H1 (cell line): ENCODE measurements at regions not wholly inside any gene's neighbourhood (a gene's known extent, or its start where the extent isn't known, plus 50 kb on each side); places are given as distances from the start of the nearest gene placed in this dataset.

Experiments
- CTCF ChIA-PET: fragments of 300-600 bp; sonication (Branson Sonifier 250); formaldehyde crosslinking; loops from one replicate; lab custom pipeline; 2021; ENCODE audit not compliant: partially characterized antibody; lab: Charles Lee
- POLR2A ChIA-PET: fragments of 300-600 bp; sonication (Branson Sonifier 250); formaldehyde crosslinking; loops from one replicate; lab custom pipeline; 2021; ENCODE audit warnings: inconsistent platforms; ENCODE audit not compliant: partially characterized antibody; lab: Charles Lee
- DNase-seq, 2 experiments: peaks; one replicate each; pipeline versions ENCODE4 v3.0.0 to v3.0.0-alpha.2; 2010 to 2022; ENCODE audit warnings: low spot score in 2 of 2, low read depth in 1 of 2, mixed read lengths in 1 of 2
- FAIRE-seq: peaks from 2 replicates; lab custom pipeline; 2011; peaks lifted over from hg19 to GRCh38; lab: Jason Lieb, UNC
- H2AFZ ChIP-seq: 2 replicates; pipeline ENCODE4 v1.8.1; 2012; ENCODE audit warnings: low read length, inconsistent platforms
- H2AK5ac ChIP-seq: 2 replicates; pipeline ENCODE4 v1.6.1; 2013; ENCODE audit warnings: low read depth, low read length
- H2BK120ac ChIP-seq: replicated peaks from 2 replicates; pipeline ENCODE3; 2013; ENCODE audit warnings: low read depth, low read length, inconsistent platforms
- H2BK12ac ChIP-seq: 2 replicates; pipeline ENCODE4 v1.6.1; 2013; ENCODE audit warnings: low read depth, low read length
- H2BK15ac ChIP-seq: 2 replicates; pipeline ENCODE4 v1.6.1; 2013; ENCODE audit warnings: low read length
- H2BK20ac ChIP-seq: 2 replicates; pipeline ENCODE4 v1.6.1; 2013; ENCODE audit warnings: low read length
- H2BK5ac ChIP-seq: 2 replicates; pipeline ENCODE4 v1.6.1; 2013; ENCODE audit warnings: low read depth, low read length
- H3K14ac ChIP-seq: 2 replicates; pipeline ENCODE4 v1.6.1; 2013; ENCODE audit warnings: inconsistent platforms; ENCODE audit not compliant: insufficient read length
- H3K18ac ChIP-seq: 2 replicates; pipeline ENCODE4 v1.6.1; 2013; ENCODE audit warnings: low read length; ENCODE audit errors: extremely low read depth
- H3K23ac ChIP-seq: 2 replicates; pipeline ENCODE4 v1.6.1; 2013; ENCODE audit warnings: inconsistent platforms; ENCODE audit not compliant: insufficient read length
- H3K23me2 ChIP-seq: 2 replicates; pipeline ENCODE4 v1.6.1; 2013; ENCODE audit warnings: low read depth, low read length
- H3K27ac ChIP-seq: 2 replicates; pipeline ENCODE4 v1.6.1; 2011; ENCODE audit warnings: low read depth, low read length, inconsistent platforms
- H3K27me3 ChIP-seq, 4 experiments: replicated peaks in 1 of 4; 1 replicate in 1 of 4; 2 replicates in 3 of 4; pipeline versions ENCODE4 v1.6.1 to v1.8.1; 2011 to 2013; ENCODE audit warnings: low read length in 3 of 4, mild to moderate bottlenecking in 3 of 4, inconsistent platforms in 2 of 4, mixed read lengths in 2 of 4, moderate library complexity in 1 of 4; ENCODE audit not compliant: control insufficient read depth in 3 of 4, insufficient read depth in 3 of 4; ENCODE audit errors: extremely low read depth in 1 of 4
- H3K36me3 ChIP-seq, 4 experiments: 2 replicates each; pipeline versions ENCODE4 v1.6.1 to v1.8.1; 2011 to 2013; ENCODE audit warnings: mild to moderate bottlenecking in 4 of 4, low read length in 3 of 4, moderate library complexity in 2 of 4, control low read depth in 1 of 4, inconsistent platforms in 1 of 4; ENCODE audit not compliant: insufficient read depth in 4 of 4, control insufficient read depth in 2 of 4
- H3K4ac ChIP-seq: replicated peaks from 2 replicates; pipeline ENCODE3; 2013; ENCODE audit warnings: low read length, low read depth, mixed read lengths, inconsistent platforms; ENCODE audit not compliant: insufficient read length
- H3K4me1 ChIP-seq, 4 experiments: replicated peaks in 1 of 4; 1 replicate in 1 of 4; 2 replicates in 3 of 4; pipeline versions ENCODE4 v1.6.1 to v1.8.1; 2011 to 2013; ENCODE audit warnings: low read length in 3 of 4, inconsistent platforms in 2 of 4, mixed read lengths in 1 of 4; ENCODE audit not compliant: insufficient read depth in 4 of 4, control insufficient read depth in 3 of 4
- H3K4me2 ChIP-seq, 2 experiments: 2 replicates each; pipeline versions ENCODE4 v1.6.1 to v1.8.1; 2011 to 2013; ENCODE audit warnings: low read depth in 2 of 2, low read length in 2 of 2, control low read depth in 1 of 2, inconsistent platforms in 1 of 2, mild to moderate bottlenecking in 1 of 2; ENCODE audit not compliant: insufficient read depth in 1 of 2
- H3K4me3 ChIP-seq, 4 experiments: fragments of 200-600, 300-600 bp in 1 of 4; sonication (generic), shearing (Covaris generic), sonication (Bioruptor Twin) in 1 of 4; 2 replicates each; pipeline versions ENCODE4 v1.5.1 to v1.8.1; 2011 to 2016; ENCODE audit warnings: low read length in 4 of 4, low read depth in 3 of 4, control low read depth in 2 of 4, inconsistent platforms in 2 of 4, mild to moderate bottlenecking in 2 of 4, mixed read lengths in 1 of 4, moderate library complexity in 1 of 4; ENCODE audit not compliant: insufficient read depth in 2 of 4; ENCODE audit errors: extremely low read depth in 1 of 4
- H3K56ac ChIP-seq: replicated peaks from 2 replicates; pipeline ENCODE3; 2013; ENCODE audit warnings: low read depth, mild to moderate bottlenecking, mixed read lengths, low read length, inconsistent platforms; ENCODE audit not compliant: insufficient read length
- H3K79me1 ChIP-seq: 2 replicates; pipeline ENCODE4 v1.6.1; 2013; ENCODE audit warnings: low read depth, low read length, control low read depth
- H3K79me2 ChIP-seq, 2 experiments: 2 replicates each; pipeline versions ENCODE4 v1.6.1 to v1.8.1; 2012 to 2013; ENCODE audit warnings: low read length in 2 of 2, mild to moderate bottlenecking in 2 of 2, inconsistent platforms in 1 of 2; ENCODE audit not compliant: insufficient read depth in 2 of 2, control insufficient read depth in 1 of 2
- H3K9ac ChIP-seq, 4 experiments: replicated peaks in 1 of 4; 1 replicate in 1 of 4; 2 replicates in 3 of 4; pipeline versions ENCODE4 v1.6.1 to v1.8.1; 2011 to 2013; ENCODE audit warnings: low read depth in 3 of 4, low read length in 3 of 4, control low read depth in 2 of 4, mild to moderate bottlenecking in 2 of 4, moderate library complexity in 2 of 4, inconsistent platforms in 1 of 4; ENCODE audit errors: extremely low read depth in 1 of 4
- H3K9me3 ChIP-seq, 2 experiments: 2 replicates each; pipeline versions ENCODE4 v1.6.1 to v1.8.1; 2012 to 2013; ENCODE audit warnings: mild to moderate bottlenecking in 2 of 2, moderate library complexity in 2 of 2, control low read depth in 1 of 2, inconsistent platforms in 1 of 2, low read depth in 1 of 2, low read length in 1 of 2, mixed read lengths in 1 of 2; ENCODE audit not compliant: insufficient read depth in 2 of 2
- H4K20me1 ChIP-seq, 2 experiments: replicated peaks in 1 of 2; 2 replicates each; pipeline versions ENCODE3 to v1.8.1; 2011 to 2013; ENCODE audit warnings: inconsistent platforms in 2 of 2, low read length in 2 of 2, mild to moderate bottlenecking in 1 of 2; ENCODE audit not compliant: insufficient read depth in 2 of 2, control insufficient read depth in 1 of 2
- H4K5ac ChIP-seq: 2 replicates; pipeline ENCODE4 v1.6.1; 2013; ENCODE audit warnings: low read length, low read depth, mixed read lengths, inconsistent platforms; ENCODE audit not compliant: insufficient read length
- H4K8ac ChIP-seq: 2 replicates; pipeline ENCODE4 v1.8.0; 2013; ENCODE audit warnings: mild to moderate bottlenecking, moderate library complexity, low read length, inconsistent platforms; ENCODE audit not compliant: insufficient read depth; ENCODE audit errors: extremely low read depth
- H4K91ac ChIP-seq: replicated peaks from 2 replicates; pipeline ENCODE3; 2013; ENCODE audit warnings: low read length, mixed read lengths, inconsistent platforms; ENCODE audit not compliant: insufficient read length
- ASH2L ChIP-seq: fragments of 200-600, 300-600 bp; sonication (generic); IDR thresholded peaks from one replicate; pipeline ENCODE4 v1.7.1; 2017; ENCODE audit warnings: low read length
- CBX5 ChIP-seq: fragments of 300-800, 300-1000 bp; sonication (generic); IDR thresholded peaks from 2 replicates; pipeline ENCODE4 v1.7.1; 2016; ENCODE audit warnings: antibody characterized with exemption, low read length, low read depth
- CHD2 ChIP-seq: IDR thresholded peaks from 2 replicates; pipeline ENCODE4 v1.6.1; 2012; ENCODE audit warnings: low read length, improper control_type of control experiment
- CREB1 ChIP-seq: IDR thresholded peaks from 2 replicates; pipeline ENCODE4 v1.6.1; 2012; ENCODE audit warnings: inconsistent platforms
- GABPA ChIP-seq: IDR thresholded peaks from 2 replicates; pipeline ENCODE4 v1.6.1; 2011; ENCODE audit warnings: mild to moderate bottlenecking, low read length, moderate library complexity, borderline replicate concordance; ENCODE audit not compliant: insufficient read depth
- HDAC6 ChIP-seq: IDR thresholded peaks from one replicate; pipeline ENCODE4 v1.7.1; 2012; ENCODE audit warnings: low read depth, mild to moderate bottlenecking, inconsistent platforms, low read length, moderate library complexity
- MAFK ChIP-seq: IDR thresholded peaks from 2 replicates; pipeline ENCODE4 v1.6.1; 2012; ENCODE audit warnings: low read depth, mild to moderate bottlenecking, improper control_type of control experiment, low read length
- NRF1 ChIP-seq: IDR thresholded peaks from 2 replicates; pipeline ENCODE4 v1.6.1; 2011; ENCODE audit warnings: mild to moderate bottlenecking, low read depth, low read length, improper control_type of control experiment
- POU5F1 ChIP-seq: IDR thresholded peaks from 2 replicates; pipeline ENCODE4 v1.6.1; 2011; ENCODE audit warnings: low read depth, mild to moderate bottlenecking, low read length, moderate library complexity
- RAD21 ChIP-seq, 2 experiments: IDR thresholded peaks in 1 of 2; conservative IDR thresholded peaks in 1 of 2; 2 replicates each; pipeline ENCODE4 v1.6.1; 2011; ENCODE audit warnings: low read depth in 2 of 2, low read length in 2 of 2, improper control_type of control experiment in 1 of 2, inconsistent platforms in 1 of 2, mild to moderate bottlenecking in 1 of 2, moderate library complexity in 1 of 2
- SIX5 ChIP-seq: IDR thresholded peaks from 2 replicates; pipeline ENCODE4 v1.6.1; 2011; ENCODE audit warnings: mild to moderate bottlenecking, low read depth, low read length
- SRF ChIP-seq: IDR thresholded peaks from 2 replicates; pipeline ENCODE4 v1.6.1; 2011; ENCODE audit warnings: mild to moderate bottlenecking, low read depth, low read length, moderate library complexity
- TCF12 ChIP-seq: IDR thresholded peaks from 2 replicates; pipeline ENCODE4 v1.6.1; 2011; ENCODE audit warnings: low read depth, mild to moderate bottlenecking, low read length
- WGBS, 2 experiments: shearing (Covaris generic) in 1 of 2; methylation state at CpG; one replicate each; pipeline versions ENCODE4 v1.1.6 to v1.1.7; 2013 to 2015; ENCODE audit warnings: low lambda C conversion rate in 2 of 2, mixed read lengths in 2 of 2, inconsistent platforms in 1 of 2, low coverage in 1 of 2, missing lambda C conversion rate in 1 of 2; ENCODE audit not compliant: insufficient replicate concordance in 2 of 2, insufficient coverage in 1 of 2, insufficient read length in 1 of 2; ENCODE audit errors: extremely low coverage in 1 of 2, missing lambda C conversion rate in 1 of 2; 5-methylcytosine and 5-hydroxymethylcytosine counted together
- TF ChIP-seq, protein P1 (sequence below): IDR thresholded peaks from 2 replicates; pipeline ENCODE4 v1.6.1; 2011; ENCODE audit warnings: low read depth, mild to moderate bottlenecking, low read length; ENCODE audit not compliant: insufficient read depth

DNA sequence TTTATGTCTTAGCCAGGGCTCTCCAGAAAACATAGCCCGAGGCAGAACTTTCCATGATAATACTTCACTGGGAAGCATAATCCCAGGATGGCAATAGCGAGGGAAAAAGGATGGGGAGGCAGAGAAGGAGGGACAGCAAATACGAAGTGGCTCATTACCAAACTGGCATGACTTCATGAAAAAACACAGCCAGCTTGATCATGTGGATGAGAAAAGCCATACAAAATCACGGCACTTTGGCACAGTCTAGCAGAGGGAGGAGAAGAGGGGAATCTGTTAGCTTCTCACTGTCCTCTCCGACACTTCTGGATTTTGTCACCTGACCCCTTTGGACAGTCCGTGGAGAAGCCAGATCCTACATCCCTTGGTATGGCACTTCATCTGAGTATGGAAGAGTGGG is 212.5 kb upstream of the GRIK2 start:
- Histone ChIP-seq H3K23me2 (no peaks in the 10 kb centered on the region), H2BK20ac (no peak overlapping the region), H3K9me3 (no peaks in the 10 kb centered on the region), H3K27me3 (no peaks in the 10 kb centered on the region), H4K5ac (no peak overlapping the region), H3K27ac (no peak overlapping the region), H3K4me2 (no peak overlapping the region), H3K4me3 (no peak overlapping the region), H3K36me3 (no peaks in the 10 kb centered on the region), H3K79me1 (no peaks in the 10 kb centered on the region), H2BK5ac (no peak overlapping the region), H3K14ac (no peak overlapping the region), H2BK120ac (no peak overlapping the region), H2BK12ac (no peak overlapping the region), H3K56ac (no peak overlapping the region), H4K20me1 (no peaks in the 10 kb centered on the region), H4K91ac (no peak overlapping the region), H4K8ac (no peak overlapping the region), H2AK5ac (no peak overlapping the region), H3K4ac (no peak overlapping the region), H2BK15ac (no peak overlapping the region), H3K9ac (no peak overlapping the region), H3K4me1 (no peaks in the 10 kb centered on the region), H3K18ac (no peak overlapping the region), H3K79me2 (no peaks in the 10 kb centered on the region), H2AFZ (peak overlapping the region; percentile 79; the same call in 1 of the 2 replicates), H3K23ac (no peak overlapping the region)
- CTCF ChIA-PET = interaction anchor here (0.5 to 1.3 kb wide), 4 partner anchors 8 to 1104 kb away, joined by 3 to 5 read pairs (median 3); no protein-coding TSS in a partner anchor
- 86% methylated on average over 6 of the region's 6 CpGs; no CpG with 5 or more reads in 1 of the 2 experiments for WGBS, 2 experiments
- DNase-seq (no peak), FAIRE-seq (no peak)
- POLR2A ChIA-PET = no interaction called here
- no peak for TF ChIP-seq HDAC6
- TF ChIP-seq GABPA = no peak
- no peak for TF ChIP-seq RAD21 (IDR thresholded peaks at IDR 0.05 in 1 of 2, conservative IDR thresholded peaks at IDR 0.05 in 1 of 2; ENCODE audit: low read depth in 2 of 2, low read length in 2 of 2)
- TF ChIP-seq CREB1 = no peak
- no peak for TF ChIP-seq POU5F1
- TF ChIP-seq SRF = no peak
- TF ChIP-seq NRF1 = no peak
- TF ChIP-seq CBX5 = no peak
- TF ChIP-seq MAFK = no peak
- no peak for TF ChIP-seq TCF12
- TF ChIP-seq, protein P1, sequence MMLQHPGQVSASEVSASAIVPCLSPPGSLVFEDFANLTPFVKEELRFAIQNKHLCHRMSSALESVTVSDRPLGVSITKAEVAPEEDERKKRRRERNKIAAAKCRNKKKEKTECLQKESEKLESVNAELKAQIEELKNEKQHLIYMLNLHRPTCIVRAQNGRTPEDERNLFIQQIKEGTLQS = no peak
- TF ChIP-seq CHD2 = no peak
- TF ChIP-seq ASH2L = no peak
- no peak for TF ChIP-seq SIX5
